WTC11 (cell line): ENCODE measurements at regions not wholly inside any gene's neighbourhood (a gene's known extent, or its start where the extent isn't known, plus 50 kb on each side); places are given as distances from the start of the nearest gene placed in this dataset.

Experiments
- ATAC-seq: fragments of 200-7000 bp; cut with Tn5 transposase; 2 replicates; pipeline ENCODE4 v1.10.0; 2021; ENCODE audit warnings: mild to moderate bottlenecking, moderate library complexity
- CTCF ChIA-PET: fragments of 300-600 bp; sonication (Branson Sonifier 250); formaldehyde crosslinking; loops from one replicate; lab custom pipeline; 2021; ENCODE audit warnings: antibody characterized with exemption; lab: Charles Lee
- POLR2A ChIA-PET: fragments of 350-600 bp; sonication (Branson Sonifier 250); formaldehyde crosslinking; loops from one replicate; lab custom pipeline; 2021; ENCODE audit warnings: antibody characterized with exemption; lab: Charles Lee
- DNase-seq: peaks from one replicate; pipeline ENCODE4 v3.0.0; 2021; ENCODE audit warnings: low spot score
- H3K27ac Mint-ChIP-seq: 2 replicates; pipeline ENCODE4 v1.8.0; 2021; ENCODE audit warnings: mixed read lengths
- H3K27me3 Mint-ChIP-seq: 2 replicates; pipeline ENCODE4 v1.8.0; 2021; ENCODE audit warnings: low read depth, mild to moderate bottlenecking, moderate library complexity, mixed read lengths
- H3K36me3 Mint-ChIP-seq: 2 replicates; pipeline ENCODE4 v1.8.0; 2021; ENCODE audit warnings: mixed read lengths
- H3K4me1 Mint-ChIP-seq: 2 replicates; pipeline ENCODE4 v1.8.0; 2022; ENCODE audit warnings: mixed read lengths
- H3K4me3 Mint-ChIP-seq: 2 replicates; pipeline ENCODE4 v1.8.0; 2021; ENCODE audit warnings: mild to moderate bottlenecking, moderate library complexity, mixed read lengths
- H3K9me3 Mint-ChIP-seq: 2 replicates; pipeline ENCODE4 v1.8.0; 2021; ENCODE audit warnings: mixed read lengths
- AFF4 ChIP-seq: sonication (generic); formaldehyde crosslinking; IDR thresholded peaks from 2 replicates; pipeline ENCODE4 v1.8.1; 2023; ENCODE audit warnings: mild to moderate bottlenecking, missing genetic modification reagents, borderline replicate concordance
- ATF2 ChIP-seq: sonication (generic); formaldehyde crosslinking; IDR thresholded peaks from 2 replicates; pipeline ENCODE4 v1.8.1; 2022; ENCODE audit warnings: low read depth, missing genetic modification reagents, borderline replicate concordance
- ATF3 ChIP-seq: sonication (generic); formaldehyde crosslinking; conservative IDR thresholded peaks from 2 replicates; pipeline ENCODE4 v1.8.1; 2022; ENCODE audit warnings: mild to moderate bottlenecking, missing genetic modification reagents
- CBFB ChIP-seq: sonication (generic); formaldehyde crosslinking; IDR thresholded peaks from 2 replicates; pipeline ENCODE4 v1.8.1; 2022; ENCODE audit warnings: mild to moderate bottlenecking, low read depth, missing genetic modification reagents
- ESRRA ChIP-seq: sonication (generic); formaldehyde crosslinking; IDR thresholded peaks from 2 replicates; pipeline ENCODE4 v1.8.1; 2022; ENCODE audit warnings: mild to moderate bottlenecking, missing genetic modification reagents, borderline replicate concordance
- ETV6 ChIP-seq: sonication (generic); formaldehyde crosslinking; IDR thresholded peaks from 2 replicates; pipeline ENCODE4 v1.8.1; 2022; ENCODE audit warnings: mild to moderate bottlenecking, missing genetic modification reagents
- FOXJ3 ChIP-seq: sonication (generic); formaldehyde crosslinking; IDR thresholded peaks from 2 replicates; pipeline ENCODE4 v1.9.0; 2021; ENCODE audit warnings: missing genetic modification reagents, mild to moderate bottlenecking, borderline replicate concordance
- GABPB1 ChIP-seq: sonication (generic); formaldehyde crosslinking; IDR thresholded peaks from 2 replicates; pipeline ENCODE4 v1.8.1; 2023; ENCODE audit warnings: mild to moderate bottlenecking, missing genetic modification reagents
- NFATC4 ChIP-seq: fragments of 250-450 bp; sonication (Bioruptor Pico); IDR thresholded peaks from 2 replicates; pipeline ENCODE4 v1.9.0; 2021; ENCODE audit warnings: mild to moderate bottlenecking
- NFE2L1 ChIP-seq: sonication (generic); formaldehyde crosslinking; IDR thresholded peaks from 2 replicates; pipeline ENCODE4 v1.8.1; 2023; ENCODE audit warnings: missing genetic modification reagents
- NR1H2 ChIP-seq: sonication (generic); formaldehyde crosslinking; IDR thresholded peaks from 2 replicates; pipeline ENCODE4 v1.9.0; 2021; ENCODE audit warnings: mild to moderate bottlenecking, moderate library complexity, missing genetic modification reagents
- NR2C2 ChIP-seq: sonication (generic); formaldehyde crosslinking; IDR thresholded peaks from 2 replicates; pipeline ENCODE4 v1.8.0; 2022; ENCODE audit warnings: mild to moderate bottlenecking, missing genetic modification reagents
- PREB ChIP-seq: sonication (generic); formaldehyde crosslinking; IDR thresholded peaks from 2 replicates; pipeline ENCODE4 v1.8.1; 2022; ENCODE audit warnings: mild to moderate bottlenecking, missing genetic modification reagents, moderate library complexity, borderline replicate concordance
- SMAD3 ChIP-seq: sonication (generic); formaldehyde crosslinking; IDR thresholded peaks from 2 replicates; pipeline ENCODE4 v1.8.0; 2022; ENCODE audit warnings: missing genetic modification reagents, mild to moderate bottlenecking, borderline replicate concordance
- SOX15 ChIP-seq: fragments of 250-450 bp; sonication (Bioruptor Pico); IDR thresholded peaks from 2 replicates; pipeline ENCODE4 v1.9.0; 2021; ENCODE audit warnings: mild to moderate bottlenecking
- TEAD1 ChIP-seq: sonication (generic); formaldehyde crosslinking; IDR thresholded peaks from 2 replicates; pipeline ENCODE4 v1.8.0; 2022; ENCODE audit warnings: mild to moderate bottlenecking, missing genetic modification reagents
- USF2 ChIP-seq: sonication (generic); formaldehyde crosslinking; IDR thresholded peaks from 2 replicates; pipeline ENCODE4 v1.8.1; 2023; ENCODE audit warnings: mild to moderate bottlenecking, missing genetic modification reagents, moderate library complexity
- ZBTB43 ChIP-seq: sonication (generic); formaldehyde crosslinking; IDR thresholded peaks from 2 replicates; pipeline ENCODE4 v1.8.1; 2023; ENCODE audit warnings: mild to moderate bottlenecking, missing genetic modification reagents
- ZMAT4 ChIP-seq: fragments of 250-450 bp; sonication (Bioruptor Pico); IDR thresholded peaks from 2 replicates; pipeline ENCODE4 v1.9.0; 2021; ENCODE audit warnings: mild to moderate bottlenecking
- ZNF138 ChIP-seq: sonication (generic); formaldehyde crosslinking; conservative IDR thresholded peaks from 2 replicates; pipeline ENCODE4 v1.8.1; 2022; ENCODE audit warnings: mild to moderate bottlenecking, moderate library complexity, missing genetic modification reagents
- ZNF219 ChIP-seq: sonication (generic); formaldehyde crosslinking; IDR thresholded peaks from 2 replicates; pipeline ENCODE4 v1.8.0; 2023; ENCODE audit warnings: missing genetic modification reagents, mild to moderate bottlenecking, borderline replicate concordance
- ZNF425 ChIP-seq: fragments of 250-450 bp; sonication (Bioruptor Pico); conservative IDR thresholded peaks from 2 replicates; pipeline ENCODE4 v1.9.0; 2021; ENCODE audit warnings: mild to moderate bottlenecking
- ZNF512 ChIP-seq: sonication (generic); formaldehyde crosslinking; IDR thresholded peaks from 2 replicates; pipeline ENCODE4 v1.8.1; 2022; ENCODE audit warnings: missing genetic modification reagents, borderline replicate concordance

GRCh38 chr11:30131535-30131934 is 99.3 kb upstream of the FSHB start:
- CTCF ChIA-PET, result interaction anchor here (6.0 kb wide), 1 partner anchor 12 kb away, joined by 116 read pairs; no protein-coding TSS in a partner anchor
- no peak for ATAC-seq

GRCh38 chr11:30133281-30133680 is 97.5 kb upstream of the FSHB start:
- Mint-ChIP-seq H3K9me3 (no peaks in the 10 kb centered on the region), H3K27ac (no peak overlapping the region), H3K4me1 (no peaks in the 10 kb centered on the region), H3K36me3 (no peaks in the 10 kb centered on the region), H3K27me3 (peaks cover 17% of the 10 kb centered on the region), H3K4me3 (no peak overlapping the region)
- DNase-seq (no peak), ATAC-seq (no peak)
- CTCF ChIA-PET, result interaction anchor here (2.9 kb wide), 1 partner anchor 10 kb away, joined by 19 read pairs; no protein-coding TSS in a partner anchor
- POLR2A ChIA-PET, result no interaction called here
- TF ChIP-seq ZMAT4 (CRISPR knock-in tag), result no peak
- no peak for TF ChIP-seq ZNF219
- no peak for TF ChIP-seq SMAD3 (CRISPR knock-in tag)
- TF ChIP-seq AFF4 (CRISPR knock-in tag), result no peak
- TF ChIP-seq SOX15, result no peak
- no peak for TF ChIP-seq ATF3
- TF ChIP-seq NFATC4, result no peak
- no peak for TF ChIP-seq GABPB1 (CRISPR knock-in tag)
- no peak for TF ChIP-seq ATF2 (CRISPR knock-in tag)
- no peak for TF ChIP-seq NR2C2 (CRISPR knock-in tag)
- no peak for TF ChIP-seq ZNF425 (CRISPR knock-in tag)
- no peak for TF ChIP-seq ZBTB43 (CRISPR knock-in tag)

More at GRCh38 chr11:30131535-30131934, 99.3 kb upstream of the FSHB start:
- POLR2A ChIA-PET, result no interaction called here
- DNase-seq, result no peak
- H3K9me3 Mint-ChIP-seq, result no peaks in the 10 kb centered on the region
- H3K4me1 Mint-ChIP-seq, result no peaks in the 10 kb centered on the region
- H3K27ac Mint-ChIP-seq, result no peak overlapping the region
- H3K36me3 Mint-ChIP-seq, result no peaks in the 10 kb centered on the region
- H3K4me3 Mint-ChIP-seq, result no peak overlapping the region
- no peak for TF ChIP-seq TEAD1
- no peak for TF ChIP-seq ZNF138 (CRISPR knock-in tag)
- no peak for TF ChIP-seq USF2 (CRISPR knock-in tag)
- no peak for TF ChIP-seq ESRRA
- no peak for TF ChIP-seq FOXJ3 (CRISPR knock-in tag)
- no peak for TF ChIP-seq ETV6 (CRISPR knock-in tag)
- TF ChIP-seq NFE2L1 (CRISPR knock-in tag), result no peak
- TF ChIP-seq CBFB, result no peak
- TF ChIP-seq PREB (CRISPR knock-in tag), result no peak
- TF ChIP-seq ZNF512 (CRISPR knock-in tag), result no peak
- no peak for TF ChIP-seq NR1H2 (CRISPR knock-in tag)
- peaks cover 16% of the 10 kb centered on the region for H3K27me3 Mint-ChIP-seq
